GM19397 (cell line): ENCODE measurements at regions not wholly inside any gene's neighbourhood (a gene's known extent, or its start where the extent isn't known, plus 50 kb on each side); places are given as distances from the start of the nearest gene placed in this dataset.

ENCODE experiments used
- ATAC-seq: cut with Tn5 transposase; IDR thresholded peaks from one replicate; pipeline ENCODE4 v1.9.1; 2021; ENCODE audit warnings: mild to moderate bottlenecking, moderate library complexity; ENCODE audit not compliant: unreplicated experiment

DNA sequence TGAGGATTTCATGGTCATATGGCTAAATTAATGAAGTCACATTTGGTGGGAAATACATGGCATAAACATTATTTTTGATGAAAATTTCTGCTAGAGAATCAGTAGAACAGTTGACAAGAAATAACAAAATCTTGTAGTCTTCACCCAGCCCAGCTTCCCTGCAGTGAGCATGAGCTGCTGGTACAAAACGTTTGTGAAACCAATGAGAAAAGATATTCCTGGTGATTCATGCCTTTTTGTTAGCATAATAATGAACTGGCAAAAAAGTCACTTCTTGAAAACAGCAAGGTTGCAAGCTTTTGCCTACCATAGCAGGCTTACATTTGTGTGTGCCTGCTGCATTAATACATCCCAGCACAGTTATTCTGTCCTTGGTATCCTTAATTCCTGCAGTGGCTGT lies 475.9 kb upstream of the HTR2A start:
- ATAC-seq: no peak

DNA sequence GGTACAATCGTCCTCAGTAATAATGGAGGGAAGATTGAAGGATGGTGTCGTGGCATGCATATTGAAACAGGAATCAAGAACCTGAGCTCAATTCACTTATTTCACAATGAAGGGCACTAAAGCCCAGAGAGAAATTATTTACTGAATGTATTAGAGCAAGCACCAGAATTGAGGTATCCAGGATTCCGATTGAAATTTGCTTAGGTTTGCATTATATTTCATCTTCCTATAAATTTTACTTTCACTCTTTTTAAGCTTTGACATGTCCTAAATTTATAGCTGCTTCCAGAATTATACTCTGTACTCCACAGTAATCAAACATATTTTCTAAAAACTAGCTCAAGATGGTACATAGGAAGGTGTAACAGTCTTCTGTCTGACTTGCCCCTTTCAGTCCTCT lies 454.9 kb upstream of the HTR2A start:
- no peak for ATAC-seq

DNA sequence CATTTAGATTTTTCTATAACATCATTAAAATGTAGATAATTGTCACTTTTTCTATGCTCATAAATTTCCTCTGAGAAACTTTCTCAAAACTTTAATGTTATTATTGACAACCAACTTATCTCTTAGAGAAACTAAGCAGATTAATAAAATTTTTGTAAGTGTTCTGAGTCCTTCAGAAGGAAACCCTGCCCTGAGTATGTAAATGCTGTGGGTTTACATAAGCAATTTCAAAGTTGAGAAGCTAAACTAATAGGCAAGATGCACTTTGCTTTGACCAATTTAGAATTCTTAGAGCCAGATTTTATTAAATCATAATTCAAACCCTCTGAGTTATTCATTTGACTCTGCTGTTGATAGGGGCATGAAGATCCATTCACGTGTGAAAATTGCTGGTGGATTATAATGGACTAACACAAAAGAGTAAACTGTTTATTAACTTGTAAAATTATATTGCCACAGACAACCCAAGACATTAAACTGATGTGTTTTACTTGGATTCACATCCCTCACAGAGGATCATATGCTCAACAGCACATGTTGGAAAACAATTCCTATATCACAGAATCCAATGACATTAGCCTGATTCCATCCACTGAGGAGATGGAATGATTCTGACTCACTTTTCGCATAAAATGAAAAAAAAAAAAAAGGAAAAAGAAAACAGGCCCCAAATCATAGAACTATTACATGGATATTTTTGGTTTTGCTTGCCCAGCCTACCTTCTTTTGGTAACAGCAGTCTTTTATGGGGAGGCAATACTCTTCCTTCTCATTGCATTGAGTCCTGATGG lies 453.7 kb upstream of the HTR2A start:
- no peak for ATAC-seq

DNA sequence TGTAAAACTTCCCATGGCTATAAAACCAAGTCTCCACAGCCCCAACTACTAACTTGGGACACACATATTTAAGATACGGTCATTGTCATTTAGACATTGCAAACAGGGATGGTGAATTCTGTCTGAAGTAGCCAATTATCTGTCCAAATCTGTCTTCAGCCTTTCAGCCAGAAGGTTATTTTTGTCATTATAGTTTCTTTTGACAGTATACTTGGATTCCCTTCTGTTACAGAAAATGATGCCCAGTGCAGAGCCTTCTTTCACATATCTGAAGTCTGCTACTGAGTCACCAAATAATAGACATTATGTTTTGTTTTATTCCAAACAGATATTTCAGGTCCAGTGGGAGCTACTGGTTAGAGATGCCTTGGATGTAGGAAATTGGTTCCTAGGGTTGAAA lies 452.4 kb upstream of the HTR2A start:
- ATAC-seq: no peak

DNA sequence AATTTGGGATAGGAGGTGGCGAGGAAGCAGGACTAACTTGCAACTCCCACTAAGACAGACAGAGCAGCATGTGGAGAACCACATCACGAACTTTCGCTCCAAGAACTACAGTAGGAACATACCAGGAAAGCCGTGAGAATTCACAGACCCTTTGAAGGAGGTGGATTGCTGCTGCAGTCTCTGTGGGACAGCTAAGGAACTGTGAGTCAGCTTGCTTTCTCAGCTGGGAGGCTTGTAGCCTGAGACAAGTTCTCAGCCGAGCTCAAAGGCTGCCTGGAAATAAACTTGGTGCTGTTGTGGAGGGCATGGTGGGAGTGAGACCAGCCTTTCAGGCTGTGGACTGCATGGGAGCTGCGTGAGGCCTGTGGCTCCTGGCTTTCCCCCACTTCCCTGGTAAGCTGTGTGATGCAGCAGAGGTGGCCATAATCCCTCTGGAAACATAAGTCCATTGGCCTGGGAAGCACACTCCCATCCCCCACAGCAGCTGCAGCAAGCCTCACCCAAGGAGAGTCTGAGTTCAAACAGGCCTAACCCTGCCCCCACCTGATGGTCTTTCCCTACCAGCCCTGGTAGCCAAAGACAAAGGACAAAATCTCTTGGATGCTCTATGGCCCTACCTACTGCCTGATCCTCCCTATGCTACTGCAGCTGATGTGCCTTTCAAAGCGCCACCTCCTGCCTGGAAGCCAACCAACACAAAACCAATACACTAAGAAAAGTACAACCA lies 441.1 kb upstream of the HTR2A start:
- no peak for ATAC-seq

DNA sequence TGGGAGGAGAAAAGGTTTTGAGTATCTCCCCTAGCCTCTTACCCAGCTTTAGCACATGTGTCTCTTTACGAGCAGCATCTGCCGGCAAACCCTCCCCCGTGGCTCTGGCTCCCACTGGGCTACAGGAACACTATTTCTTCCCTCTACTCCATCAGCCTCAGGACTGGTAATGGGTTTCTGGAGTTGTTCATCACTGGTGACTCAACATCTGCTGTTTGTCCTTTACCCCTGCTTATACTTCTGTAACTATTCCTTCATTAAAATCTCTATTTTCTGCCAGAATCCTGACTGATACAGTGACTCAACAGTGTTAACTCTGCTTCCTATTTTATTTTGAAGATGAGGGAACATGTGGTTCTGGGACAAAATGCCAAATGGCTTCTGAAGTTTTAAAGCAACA lies 437.3 kb upstream of the HTR2A start:
- no peak for ATAC-seq

DNA sequence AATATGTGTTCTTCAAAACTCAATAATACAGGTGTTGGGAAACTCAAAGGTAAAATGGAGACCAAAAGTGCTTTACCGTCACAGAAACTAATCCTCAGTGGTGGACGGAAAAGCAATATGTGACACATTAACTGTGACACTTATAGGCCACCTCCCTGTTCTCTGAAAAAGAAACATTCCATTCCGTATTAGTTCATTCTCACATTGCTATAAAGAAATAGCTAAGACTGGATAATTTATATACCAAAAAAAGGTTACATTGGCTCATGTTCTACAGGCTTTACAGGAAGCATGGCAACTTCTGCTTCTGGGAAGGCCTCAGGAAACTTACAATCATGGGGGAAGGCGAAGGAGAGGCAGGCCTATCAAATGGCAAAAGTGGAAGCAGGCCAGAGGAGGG lies 435.3 kb upstream of the HTR2A start:
- no peak for ATAC-seq

DNA sequence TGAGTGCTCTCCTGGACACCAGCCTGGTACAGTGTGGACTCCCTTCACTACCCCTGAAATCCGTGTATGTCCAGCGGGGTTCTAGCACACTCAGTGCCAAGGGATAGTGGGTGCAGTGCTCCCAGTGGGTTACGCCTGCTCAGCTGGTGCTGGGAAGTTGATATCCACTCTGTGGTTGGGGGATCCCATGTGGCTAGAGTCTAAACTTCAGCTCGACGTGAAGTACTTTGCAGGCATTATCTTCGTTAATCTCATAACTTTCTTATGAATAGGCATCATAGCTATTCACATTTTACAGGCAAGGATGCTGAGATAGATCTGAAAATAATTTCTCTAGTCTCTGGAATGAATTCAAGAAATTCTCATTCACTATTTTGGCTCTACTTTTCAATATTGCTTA lies 433.2 kb upstream of the HTR2A start:
- ATAC-seq: no peak

DNA sequence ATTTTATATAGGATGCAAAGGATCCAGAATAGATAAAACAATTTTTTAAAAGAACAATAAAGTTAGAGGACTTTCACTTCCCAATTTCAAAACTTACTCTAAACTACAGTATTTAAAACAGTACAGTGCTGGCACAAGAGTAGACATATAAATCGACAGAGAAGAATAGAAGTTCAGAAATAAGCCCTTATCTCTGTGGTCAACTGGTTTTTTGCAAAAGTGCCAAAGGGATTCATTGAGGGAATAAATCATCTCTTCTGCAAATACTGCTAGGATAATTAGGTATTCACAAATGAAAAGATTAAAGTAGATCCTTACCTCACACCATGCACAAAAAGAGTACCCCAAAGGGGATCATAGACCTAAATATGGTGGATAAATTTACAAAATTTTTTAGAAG lies 431.0 kb upstream of the HTR2A start:
- no peak for ATAC-seq

DNA sequence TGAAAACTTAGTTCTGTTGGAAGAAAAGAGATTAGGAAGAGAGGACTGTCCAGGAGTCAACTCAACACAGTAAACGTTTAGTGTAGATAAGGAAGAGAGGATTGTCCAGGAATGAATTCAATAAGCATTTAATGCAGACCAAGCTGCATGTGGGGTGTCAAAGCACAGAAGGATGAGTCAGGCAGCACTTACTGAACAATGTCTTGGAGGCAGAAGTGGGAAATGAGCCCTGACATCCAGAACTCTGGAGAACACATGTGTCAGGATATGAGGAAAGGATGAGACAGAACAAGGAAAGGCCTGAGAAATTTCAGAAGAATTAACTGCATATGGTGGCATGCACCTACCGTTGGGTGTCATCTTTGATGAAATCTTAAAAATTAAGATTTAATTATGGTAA lies 429.2 kb upstream of the HTR2A start:
- no peak for ATAC-seq

DNA sequence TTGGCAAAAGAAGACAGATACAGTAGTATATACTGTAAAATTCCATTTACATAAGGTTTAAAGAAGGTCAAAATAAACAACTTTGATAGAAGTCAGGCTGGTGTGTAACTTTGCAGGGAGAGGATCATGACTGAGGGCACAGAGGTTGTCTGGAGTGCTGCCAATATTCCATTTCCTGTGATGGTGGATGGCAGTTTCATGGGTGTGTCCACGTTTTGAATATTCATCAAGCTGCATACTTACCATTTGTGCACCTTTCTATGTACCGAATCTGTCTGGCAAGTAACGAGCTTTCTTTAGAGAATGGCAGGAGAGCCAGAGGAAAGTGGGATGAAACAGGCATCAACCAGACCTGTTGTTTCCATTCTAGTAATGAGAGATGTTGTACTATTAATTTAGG lies 420.5 kb upstream of the HTR2A start:
- no peak for ATAC-seq

DNA sequence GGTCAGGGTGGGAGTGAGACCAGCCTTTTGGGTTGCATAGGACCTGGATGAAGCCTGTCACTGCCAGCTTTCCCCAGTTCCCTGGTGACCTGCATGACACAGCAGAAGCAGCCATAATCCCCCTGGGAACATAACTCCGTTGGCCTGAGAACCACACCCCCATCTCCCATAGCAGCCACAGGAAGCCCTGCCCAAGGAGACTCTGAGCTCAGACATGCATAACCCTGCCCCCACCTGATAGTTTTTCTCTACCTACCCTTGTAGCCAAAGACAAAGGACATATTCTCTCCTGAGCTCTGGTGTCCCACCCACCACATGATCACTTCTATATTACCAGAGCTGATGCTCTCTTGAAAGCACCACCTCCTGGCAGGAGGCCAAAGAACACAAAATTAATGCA lies 413.5 kb upstream of the HTR2A start:
- ATAC-seq: no peak

DNA sequence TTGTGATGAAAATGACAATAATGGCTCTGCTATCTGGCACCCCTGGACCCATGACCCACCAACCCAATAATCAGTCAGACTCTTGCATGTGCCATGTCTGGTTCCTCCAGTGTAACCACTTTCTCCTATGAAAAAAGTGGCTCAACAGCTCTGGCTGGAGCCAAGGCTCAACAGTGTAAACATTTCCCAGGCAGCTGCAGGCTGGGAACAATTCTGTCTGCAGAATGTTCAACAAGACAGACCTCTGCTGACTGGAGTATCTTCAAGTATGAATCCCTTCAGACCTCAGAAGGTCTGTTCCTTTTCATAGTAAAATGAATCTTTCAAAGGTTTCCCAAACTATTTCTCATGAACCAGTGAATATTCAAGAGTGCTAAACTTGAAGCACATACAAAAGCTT lies 410.1 kb upstream of the HTR2A start:
- no peak for ATAC-seq

DNA sequence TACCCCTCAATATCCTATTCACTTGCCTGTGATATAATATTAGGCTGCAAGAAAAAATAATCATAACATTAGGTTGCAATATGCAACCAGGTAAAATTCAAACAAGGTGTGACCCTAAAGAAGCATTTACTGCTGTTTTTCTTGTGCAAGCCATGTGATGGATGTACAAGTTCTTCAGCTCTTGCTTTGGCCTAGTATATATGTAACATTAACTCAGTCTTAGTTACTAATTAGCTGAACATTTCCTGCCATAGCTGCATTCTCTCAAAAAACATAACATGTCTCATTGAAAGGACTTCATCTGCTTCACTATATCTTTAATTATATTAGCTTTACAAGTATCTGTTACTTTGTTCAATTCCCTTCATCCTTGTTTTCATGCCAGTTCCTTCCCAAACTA lies 406.8 kb upstream of the HTR2A start:
- ATAC-seq: no peak

DNA sequence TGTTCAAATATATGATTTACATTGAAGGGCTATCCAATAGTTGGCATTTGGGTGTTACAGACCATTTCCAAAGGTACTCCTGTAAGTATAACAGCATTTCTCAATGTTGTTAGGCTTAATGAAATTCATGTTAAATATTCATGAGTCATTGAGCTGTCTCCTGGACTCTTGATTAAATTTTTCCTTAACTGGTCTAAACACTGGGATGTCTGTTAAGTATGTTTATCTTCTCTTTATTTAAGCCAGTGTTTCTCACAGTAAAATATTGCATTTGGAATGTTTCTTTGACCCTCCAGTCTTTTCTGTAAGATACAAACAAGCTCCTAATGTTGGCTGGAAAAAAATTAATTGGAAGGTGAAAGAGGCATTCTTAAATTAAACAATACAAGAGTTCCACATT lies 402.5 kb upstream of the HTR2A start:
- ATAC-seq: no peak

DNA sequence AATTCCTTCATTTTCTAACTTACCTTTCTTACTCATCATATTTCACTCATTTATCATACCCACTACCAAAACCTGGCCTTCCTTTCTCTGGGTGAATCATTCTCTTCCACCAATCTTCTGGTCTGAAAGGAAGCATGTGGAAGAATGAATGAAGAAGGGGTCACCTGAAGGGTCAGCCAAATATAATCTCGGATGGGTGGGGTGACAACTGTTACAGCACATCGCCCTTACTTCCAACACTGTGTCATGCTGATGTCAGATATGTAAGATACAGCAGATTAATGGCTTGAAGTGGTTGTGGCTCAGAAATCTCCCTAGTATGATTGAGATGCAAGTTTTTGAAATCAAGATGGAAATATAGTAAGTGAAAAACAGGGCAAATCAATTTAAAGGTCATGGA lies 401.7 kb upstream of the HTR2A start:
- no peak for ATAC-seq

DNA sequence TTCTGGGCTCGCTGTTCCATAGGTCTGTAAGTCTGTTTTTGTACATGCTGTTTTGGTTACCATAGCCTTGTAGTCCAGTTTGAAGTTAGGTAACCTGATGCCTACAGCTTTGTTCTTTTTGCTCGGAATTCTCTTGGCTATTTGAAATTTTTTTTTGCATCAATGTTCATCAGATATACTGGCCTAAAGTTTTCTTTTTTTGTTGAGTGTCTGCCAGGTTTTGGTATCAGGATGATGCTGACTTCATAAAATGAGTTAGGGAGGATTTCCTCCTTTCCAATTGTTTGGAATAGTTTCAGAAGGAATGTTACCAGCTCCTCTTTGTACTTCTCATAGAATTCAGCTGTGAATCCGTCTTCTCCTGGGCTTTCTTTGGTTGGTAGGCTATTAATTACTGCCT lies 397.8 kb upstream of the HTR2A start:
- ATAC-seq: no peak

DNA sequence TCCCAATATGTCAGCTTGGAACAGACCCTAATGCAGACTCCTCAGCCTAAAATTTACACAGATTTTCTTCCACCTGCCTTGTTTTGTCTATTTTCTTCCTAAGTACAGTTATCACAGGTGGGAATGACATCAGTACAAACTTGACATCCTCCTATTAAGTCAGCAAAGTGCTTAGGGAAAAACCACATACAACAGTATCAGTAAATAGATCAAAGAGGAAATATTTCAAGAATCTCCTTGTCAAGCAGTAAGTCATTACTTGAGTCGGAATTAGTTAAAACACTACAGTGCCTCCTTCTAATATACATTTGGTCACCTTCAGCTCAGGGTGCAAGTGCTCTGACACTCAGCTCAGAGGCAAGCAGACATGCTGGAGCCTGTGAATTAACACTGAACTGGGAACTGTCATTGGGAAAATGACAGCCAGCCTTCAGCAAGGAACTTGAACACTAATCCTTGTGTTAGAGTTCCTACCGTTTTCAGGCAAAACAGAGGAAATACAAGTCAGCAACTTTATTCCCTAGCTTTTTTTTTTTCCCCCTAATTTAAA lies 394.3 kb upstream of the HTR2A start:
- no peak for ATAC-seq

DNA sequence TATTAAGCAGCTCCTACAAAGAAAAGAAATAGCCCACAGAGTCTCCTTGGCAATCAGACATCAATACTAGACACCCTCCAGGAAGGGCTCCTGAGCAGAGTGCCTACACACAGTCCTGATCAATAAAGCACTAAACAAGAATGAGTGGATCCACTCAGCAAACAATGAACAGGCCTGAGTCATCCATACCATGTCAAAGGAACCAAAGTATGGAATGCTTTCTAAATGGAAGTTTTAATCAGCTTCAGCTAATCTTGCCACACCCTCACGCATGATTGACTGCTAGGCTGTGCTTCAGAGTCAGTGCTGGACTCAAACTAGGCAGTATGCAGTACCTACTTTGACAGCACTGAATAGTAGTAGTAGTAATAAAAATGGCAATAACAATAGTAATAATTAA lies 392.7 kb upstream of the HTR2A start:
- ATAC-seq: no peak

DNA sequence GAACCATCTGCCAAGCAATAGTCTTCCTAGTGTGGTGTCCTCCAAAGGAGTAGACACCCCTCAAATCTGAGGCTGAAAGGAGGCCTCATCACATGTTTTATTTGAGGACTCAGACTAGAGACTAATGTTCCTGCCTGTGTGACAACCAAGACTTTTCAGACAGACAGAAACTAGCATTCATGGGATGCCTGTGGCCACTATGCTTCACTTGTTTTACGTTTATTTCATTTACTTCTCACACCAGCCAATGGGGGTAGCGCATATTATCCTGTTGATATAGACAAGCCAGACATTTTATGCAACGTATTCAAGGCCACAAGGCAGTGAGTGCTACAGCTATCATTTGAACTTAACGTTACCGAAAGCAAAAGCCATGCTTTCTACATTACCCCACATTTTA lies 391.7 kb upstream of the HTR2A start:
- no peak for ATAC-seq

DNA sequence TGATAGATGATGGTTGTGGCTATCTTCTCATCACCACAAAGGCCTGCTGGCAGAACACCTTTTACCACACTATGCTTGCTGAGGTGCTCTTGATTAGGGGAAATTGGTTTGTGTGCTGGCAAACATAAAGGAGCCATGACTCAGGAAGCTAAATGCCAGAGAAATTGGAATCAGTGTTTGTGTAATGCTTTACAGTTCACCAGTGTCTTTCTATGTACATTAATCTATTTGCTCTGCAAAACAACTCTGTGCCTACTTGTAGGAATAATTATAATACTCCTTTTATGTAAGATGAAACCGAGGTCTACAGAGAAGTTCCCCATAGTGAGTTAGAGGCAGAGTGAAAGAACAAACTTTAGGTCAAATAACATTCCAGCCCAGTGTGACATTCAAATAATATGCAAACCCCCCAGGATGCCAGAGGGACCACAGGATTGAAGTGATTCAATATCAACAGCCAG lies 390.5 kb upstream of the HTR2A start:
- no peak for ATAC-seq

DNA sequence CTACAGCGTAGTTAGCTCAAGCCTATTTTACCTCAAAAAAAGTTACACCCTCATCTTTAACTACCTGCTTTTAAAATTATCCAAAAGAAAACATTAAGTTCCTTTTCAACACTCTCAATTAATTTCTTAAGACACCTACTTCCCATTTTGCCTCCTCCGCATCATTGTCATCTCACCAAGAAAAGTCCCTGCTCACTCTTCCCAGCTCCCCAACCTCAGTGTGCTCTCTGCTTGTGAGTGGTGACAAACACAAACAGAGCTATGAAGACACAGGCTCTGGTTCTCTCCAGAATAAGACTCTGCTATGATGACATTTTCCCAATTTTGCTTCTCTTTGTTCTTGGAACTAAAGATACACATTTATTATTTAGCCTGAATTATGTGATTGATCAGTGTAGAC lies 385.1 kb upstream of the HTR2A start:
- ATAC-seq: no peak
